SU-DHL-6 (cell line): ENCODE measurements at regions not wholly inside any gene's neighbourhood (a gene's known extent, or its start where the extent isn't known, plus 50 kb on each side); places are given as distances from the start of the nearest gene placed in this dataset.

Experiments used
- H2AFZ ChIP-seq: fragments of 200-600 bp; sonication (generic); 2 replicates; pipeline ENCODE4 v1.6.1; 2014; ENCODE audit warnings: low read depth, mild to moderate bottlenecking, moderate library complexity, mixed read lengths, antibody characterized with exemption, low read length; ENCODE audit not compliant: severe bottlenecking
- H3F3A ChIP-seq: fragments of 200-600 bp; shearing (Covaris generic); 2 replicates; pipeline ENCODE4 v1.6.0; 2016; ENCODE audit warnings: antibody characterized with exemption, mild to moderate bottlenecking; ENCODE audit not compliant: insufficient read depth
- H3K27ac ChIP-seq: fragments of 200-600 bp; sonication (generic); 2 replicates; pipeline ENCODE4 v1.5.1; 2016; ENCODE audit warnings: low read depth, mild to moderate bottlenecking, low read length, moderate library complexity, mixed read lengths
- H3K27me3 ChIP-seq: fragments of 200-600 bp; sonication (generic), shearing (Covaris generic); 2 replicates; pipeline ENCODE4 v1.6.0; 2014; ENCODE audit warnings: mild to moderate bottlenecking, low read length
- H3K36me3 ChIP-seq: fragments of 200-600 bp; sonication (generic); 2 replicates; pipeline ENCODE4 v1.6.1; 2014; ENCODE audit warnings: mild to moderate bottlenecking, low read length, mixed read lengths
- H3K4me2 ChIP-seq: fragments of 300-600, 200-600 bp; shearing (Covaris generic), sonication (generic); 2 replicates; pipeline ENCODE4 v1.6.0; 2014; ENCODE audit warnings: low read length, low read depth, mild to moderate bottlenecking; ENCODE audit not compliant: poor library complexity, severe bottlenecking
- H3K4me3 ChIP-seq: fragments of 200-600 bp; sonication (generic); 2 replicates; pipeline ENCODE4 v1.5.1; 2014; ENCODE audit warnings: antibody characterized with exemption, low read length, mild to moderate bottlenecking, mixed read lengths; ENCODE audit not compliant: insufficient read depth, poor library complexity, severe bottlenecking
- H3K79me2 ChIP-seq: fragments of 200-600 bp; sonication (generic); 2 replicates; pipeline ENCODE4 v1.6.1; 2014; ENCODE audit warnings: mild to moderate bottlenecking, low read length, moderate library complexity; ENCODE audit not compliant: insufficient read depth
- H3K9ac ChIP-seq: fragments of 200-600 bp; sonication (generic); 2 replicates; pipeline ENCODE4 v1.7.0; 2014; ENCODE audit warnings: mild to moderate bottlenecking, low read length
- H3K9me2 ChIP-seq: fragments of 200-600 bp; sonication (generic); replicated peaks from 2 replicates; pipeline ENCODE4 v1.6.1; 2014; ENCODE audit warnings: low read length; ENCODE audit not compliant: insufficient read depth
- H3K9me3 ChIP-seq: fragments of 200-600 bp; sonication (generic); 2 replicates; pipeline ENCODE4 v1.6.1; 2014; ENCODE audit warnings: low read length, mixed read lengths; ENCODE audit not compliant: insufficient read depth
- H4K20me1 ChIP-seq: fragments of 200-600 bp; sonication (generic); 2 replicates; pipeline ENCODE4 v1.6.1; 2014; ENCODE audit warnings: low read depth, mild to moderate bottlenecking, antibody characterized with exemption, low read length, moderate library complexity, mixed read lengths
- CTCF ChIP-seq: fragments of 200-600 bp; sonication (generic); IDR thresholded peaks from one replicate; pipeline ENCODE4 v1.5.1; 2017; ENCODE audit warnings: antibody characterized with exemption, mild to moderate bottlenecking, low read length, moderate library complexity; ENCODE audit not compliant: insufficient read depth, poor library complexity, severe bottlenecking
- EZH2phosphoT487 ChIP-seq: fragments of 200-600 bp; sonication (generic), shearing (Covaris generic); conservative IDR thresholded peaks from 2 replicates; pipeline ENCODE4 v1.6.1; 2018; ENCODE audit warnings: mild to moderate bottlenecking, antibody characterized with exemption, low read length, moderate library complexity, mixed read lengths

- Histone ChIP-seq H3K27ac (no peak overlapping the region), H3K9me3 (no peaks in the 10 kb centered on the region), H3K79me2 (no peaks in the 10 kb centered on the region), H2AFZ (no peak overlapping the region), H3K9ac (no peak overlapping the region), H3K4me3 (no peak overlapping the region), H4K20me1 (no peaks in the 10 kb centered on the region), H3F3A (no peaks in the 10 kb centered on the region), H3K4me2 (no peak overlapping the region), H3K9me2 (no peaks in the 10 kb centered on the region), H3K36me3 (no peaks in the 10 kb centered on the region), H3K27me3 (no peaks in the 10 kb centered on the region)
- no peak for TF ChIP-seq EZH2phosphoT487
- TF ChIP-seq CTCF: no peak
These were observed 107.2 kb upstream of the PLET1 start for GRCh38 chr11:112367895-112368294.

- Histone ChIP-seq H2AFZ (no peak overlapping the region), H3K79me2 (no peaks in the 10 kb centered on the region), H3K9me2 (no peaks in the 10 kb centered on the region), H3K9me3 (no peaks in the 10 kb centered on the region), H3K4me3 (no peak overlapping the region), H3K4me2 (no peak overlapping the region), H4K20me1 (no peaks in the 10 kb centered on the region), H3F3A (no peaks in the 10 kb centered on the region), H3K27ac (no peak overlapping the region), H3K27me3 (no peaks in the 10 kb centered on the region), H3K9ac (no peak overlapping the region), H3K36me3 (no peaks in the 10 kb centered on the region)
- TF ChIP-seq EZH2phosphoT487: no peak
- TF ChIP-seq CTCF: no peak
These were observed 107.7 kb upstream of the PLET1 start for GRCh38 chr11:112368381-112368780.

- Histone ChIP-seq H4K20me1 (no peaks in the 10 kb centered on the region), H2AFZ (no peak overlapping the region), H3K36me3 (no peaks in the 10 kb centered on the region), H3K4me3 (no peak overlapping the region), H3F3A (no peaks in the 10 kb centered on the region), H3K27ac (no peak overlapping the region), H3K4me2 (no peak overlapping the region), H3K9me2 (no peaks in the 10 kb centered on the region), H3K9me3 (no peaks in the 10 kb centered on the region), H3K9ac (no peak overlapping the region), H3K27me3 (no peaks in the 10 kb centered on the region), H3K79me2 (no peaks in the 10 kb centered on the region)
- TF ChIP-seq CTCF (no peak), EZH2phosphoT487 (no peak)
These were observed 108.7 kb upstream of the PLET1 start for GRCh38 chr11:112369374-112369773.
